ENCODE measurements at regions not wholly inside any gene's neighbourhood (a gene's known extent, or its start where the extent isn't known, plus 50 kb on each side); places are given as distances from the start of the nearest gene placed in this dataset.

- no peak for TF ChIP-seq ATF3 (IDR thresholded peaks at IDR 0.05)
- TF ChIP-seq CTCF (IDR thresholded peaks at IDR 0.05 in 2 of 3, conservative IDR thresholded peaks at IDR 0.05 in 1 of 3; ENCODE audit: borderline replicate concordance in 1 of 3, insufficient read depth in 1 of 3, low read depth in 2 of 3, low read length in 2 of 3): no peak
- no peak for TF ChIP-seq EGR1 (IDR thresholded peaks at IDR 0.05; ENCODE audit: low read depth)
- TF ChIP-seq ZNF274 (IDR thresholded peaks at IDR 0.05; ENCODE audit: low read depth, low read length): no peak
- TF ChIP-seq POLR2AphosphoS5 (IDR thresholded peaks at IDR 0.05; ENCODE audit: low read depth, low read length): no peak
- no peak for TF ChIP-seq SRF (IDR thresholded peaks at IDR 0.05; ENCODE audit: low read depth)
- TF ChIP-seq ELF1 (IDR thresholded peaks at IDR 0.05; ENCODE audit: borderline replicate concordance, low read depth): no peak
- no peak for TF ChIP-seq POLR2A (IDR thresholded peaks at IDR 0.05; ENCODE audit: borderline replicate concordance, extremely low read depth, insufficient read depth, insufficient read length)
- no peak for TF ChIP-seq JUND (IDR thresholded peaks at IDR 0.05)
- TF ChIP-seq MAX (IDR thresholded peaks at IDR 0.05): no peak
- no peak for TF ChIP-seq ZFX (IDR thresholded peaks at IDR 0.05)
- no peak for TF ChIP-seq EZH2 (IDR thresholded peaks at IDR 0.05)
- TF ChIP-seq YY1 (IDR thresholded peaks at IDR 0.05; ENCODE audit: extremely low read depth, insufficient replicate concordance, low read depth, low read length): no peak
These were observed 129.1 kb upstream of the CTBP2 start for GRCh38 chr10:125289461-125289860.

Measured in HCT116 (cell line).